GM20431 (cell line): ENCODE measurements at regions not wholly inside any gene's neighbourhood (a gene's known extent, or its start where the extent isn't known, plus 50 kb on each side); places are given as distances from the start of the nearest gene placed in this dataset.

Source experiments
- in situ Hi-C: fragments of 300-500 bp; cut with MseI, MboI; formaldehyde crosslinking; loops from one replicate; pipeline ENCODE4 v1.15.0; 2020; ENCODE audit warnings: low sequenced_read_pairs; ENCODE audit not compliant: unreplicated experiment

GRCh38 chr5:143870362-143870761 lies 58.4 kb downstream of the HMHB1 start:
- in situ Hi-C loops: no loop called here

GRCh38 chr5:143870871-143871632 lies 59.1 kb downstream of the HMHB1 start:
- in situ Hi-C loops: no loop called here

GRCh38 chr5:143871672-143872071 lies 59.7 kb downstream of the HMHB1 start:
- in situ Hi-C loops: no loop called here

- in situ Hi-C loops: no loop called here
These were observed 62.4 kb downstream of the HMHB1 start for GRCh38 chr5:143874312-143874711.

- in situ Hi-C loops: no loop called here
These were observed 65.2 kb downstream of the HMHB1 start for GRCh38 chr5:143877196-143877595.

GRCh38 chr5:143878430-143878829 lies 66.5 kb downstream of the HMHB1 start:
- in situ Hi-C loops: no loop called here

- in situ Hi-C loops: no loop called here
These were observed 67.7 kb downstream of the HMHB1 start for GRCh38 chr5:143879646-143880045.

GRCh38 chr5:143880178-143880577 lies 68.2 kb downstream of the HMHB1 start:
- in situ Hi-C loops: no loop called here

GRCh38 chr5:143882520-143882919 lies 70.6 kb downstream of the HMHB1 start:
- in situ Hi-C loops: no loop called here

- in situ Hi-C loops: no loop called here
These were observed 74.1 kb downstream of the HMHB1 start for GRCh38 chr5:143886096-143886495.

- in situ Hi-C loops: no loop called here
These were observed 75.0 kb downstream of the HMHB1 start for GRCh38 chr5:143886651-143887638.

- in situ Hi-C loops: no loop called here
These were observed 76.1 kb downstream of the HMHB1 start for GRCh38 chr5:143887903-143888665.

- in situ Hi-C loops: no loop called here
These were observed 77.0 kb downstream of the HMHB1 start for GRCh38 chr5:143888912-143889311.

GRCh38 chr5:143889986-143890385 lies 78.0 kb downstream of the HMHB1 start:
- in situ Hi-C loops: no loop called here

GRCh38 chr5:143890487-143890886 lies 78.5 kb downstream of the HMHB1 start:
- in situ Hi-C loops: no loop called here

GRCh38 chr5:143892271-143892670 lies 80.3 kb downstream of the HMHB1 start:
- in situ Hi-C loops: no loop called here

- in situ Hi-C loops: no loop called here
These were observed 80.9 kb downstream of the HMHB1 start for GRCh38 chr5:143892908-143893307.

GRCh38 chr5:143893638-143894037 lies 81.7 kb downstream of the HMHB1 start:
- in situ Hi-C loops: no loop called here

GRCh38 chr5:143896516-143896915 lies 84.6 kb downstream of the HMHB1 start:
- in situ Hi-C loops: no loop called here

- in situ Hi-C loops: no loop called here
These were observed 85.0 kb downstream of the HMHB1 start for GRCh38 chr5:143896966-143897365.
